LNCaP clone FGC (cell line): ENCODE measurements at regions not wholly inside any gene's neighbourhood (a gene's known extent, or its start where the extent isn't known, plus 50 kb on each side); places are given as distances from the start of the nearest gene placed in this dataset.
"Not testable (repeated sequence)": the region's sequence is repeated elsewhere in the genome, so short reads cannot be mapped to it uniquely, and the experiment has no call there.

Experiments
- DNase-seq: peaks from one replicate; pipeline ENCODE4 v3.0.0-alpha.2; 2011; ENCODE audit warnings: low read depth
- H3K4me3 ChIP-seq: 2 replicates; pipeline ENCODE4 v1.5.1; 2011; ENCODE audit warnings: mild to moderate bottlenecking, low read depth, low read length, control low read depth
- TF ChIP-seq, protein P1 (sequence below): IDR thresholded peaks from 2 replicates; pipeline ENCODE4 v1.5.1; 2012; ENCODE audit warnings: mild to moderate bottlenecking; ENCODE audit not compliant: control insufficient read depth, insufficient read depth; ENCODE audit errors: extremely low read depth

- no peak overlapping the region for H3K4me3 ChIP-seq
- DNase-seq: no peak
- TF ChIP-seq, protein P1, sequence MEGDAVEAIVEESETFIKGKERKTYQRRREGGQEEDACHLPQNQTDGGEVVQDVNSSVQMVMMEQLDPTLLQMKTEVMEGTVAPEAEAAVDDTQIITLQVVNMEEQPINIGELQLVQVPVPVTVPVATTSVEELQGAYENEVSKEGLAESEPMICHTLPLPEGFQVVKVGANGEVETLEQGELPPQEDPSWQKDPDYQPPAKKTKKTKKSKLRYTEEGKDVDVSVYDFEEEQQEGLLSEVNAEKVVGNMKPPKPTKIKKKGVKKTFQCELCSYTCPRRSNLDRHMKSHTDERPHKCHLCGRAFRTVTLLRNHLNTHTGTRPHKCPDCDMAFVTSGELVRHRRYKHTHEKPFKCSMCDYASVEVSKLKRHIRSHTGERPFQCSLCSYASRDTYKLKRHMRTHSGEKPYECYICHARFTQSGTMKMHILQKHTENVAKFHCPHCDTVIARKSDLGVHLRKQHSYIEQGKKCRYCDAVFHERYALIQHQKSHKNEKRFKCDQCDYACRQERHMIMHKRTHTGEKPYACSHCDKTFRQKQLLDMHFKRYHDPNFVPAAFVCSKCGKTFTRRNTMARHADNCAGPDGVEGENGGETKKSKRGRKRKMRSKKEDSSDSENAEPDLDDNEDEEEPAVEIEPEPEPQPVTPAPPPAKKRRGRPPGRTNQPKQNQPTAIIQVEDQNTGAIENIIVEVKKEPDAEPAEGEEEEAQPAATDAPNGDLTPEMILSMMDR: no peak
These were observed 117.8 kb upstream of the ENPP6 start for GRCh38 chr4:184335520-184335919.

DNA sequence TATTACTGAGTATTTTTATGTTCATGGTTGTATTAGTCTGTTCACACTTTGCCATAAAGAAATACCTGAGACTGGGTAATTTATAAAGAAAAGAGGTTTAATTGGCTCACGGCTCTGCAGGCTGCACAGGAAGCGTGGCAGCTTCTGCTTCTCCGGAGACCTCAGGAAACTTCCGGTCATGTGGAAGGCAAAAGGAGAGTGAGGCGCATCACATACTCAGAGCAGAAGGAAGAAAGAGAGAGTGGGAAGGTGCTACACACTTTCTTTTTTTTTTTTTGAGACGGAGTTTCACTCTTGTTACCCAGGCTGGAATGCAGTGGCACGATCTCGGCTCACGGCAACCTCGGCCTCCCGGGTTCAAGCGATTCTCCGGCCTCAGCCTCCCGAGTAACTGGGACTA, 115.8 kb upstream of the ENPP6 start:
- not testable (repeated sequence) for DNase-seq, H3K4me3 ChIP-seq

- no peak overlapping the region for H3K4me3 ChIP-seq
- peak; percentile 89 for DNase-seq
- TF ChIP-seq, protein P1: no peak
These were observed 113.8 kb upstream of the ENPP6 start for GRCh38 chr4:184331268-184331995.

DNA sequence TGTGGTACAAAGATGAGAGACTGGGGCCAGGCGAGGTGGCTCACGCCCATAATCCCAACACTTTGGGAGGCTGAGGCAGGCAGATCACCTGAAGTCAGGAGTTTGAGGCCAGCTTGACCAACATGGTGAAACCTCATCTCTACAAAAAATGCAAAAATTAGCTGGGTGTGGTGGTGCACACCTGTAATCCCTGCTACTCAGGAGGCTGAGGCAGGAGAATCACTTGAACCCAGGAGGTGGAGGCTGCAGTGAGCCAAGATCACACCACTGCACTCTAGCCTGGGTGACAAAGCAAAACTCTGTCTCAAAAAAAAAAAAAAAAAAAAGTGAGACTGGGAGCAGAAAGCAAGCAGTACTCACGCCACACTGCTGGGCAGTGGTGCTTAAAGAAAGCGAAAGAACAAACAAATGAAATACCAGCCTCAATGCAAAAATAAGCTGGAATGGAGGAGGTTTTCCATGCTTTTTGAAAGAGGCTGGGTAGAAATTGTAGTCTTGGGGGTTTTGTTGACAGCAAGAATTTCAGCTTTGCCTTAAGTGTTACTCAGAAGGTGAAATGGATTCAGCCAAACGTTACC, 112.9 kb upstream of the ENPP6 start:
- not testable (repeated sequence) for H3K4me3 ChIP-seq, DNase-seq

GRCh38 chr4:184329659-184330400, 112.2 kb upstream of the ENPP6 start:
- TF ChIP-seq, protein P1: no peak
- H3K4me3 ChIP-seq: no peak overlapping the region
- no peak for DNase-seq

- TF ChIP-seq, protein P1: no peak
- H3K4me3 ChIP-seq: no peak overlapping the region
- DNase-seq: no peak
These were observed 111.6 kb upstream of the ENPP6 start for GRCh38 chr4:184329235-184329634.

GRCh38 chr4:184328022-184328736, 110.5 kb upstream of the ENPP6 start:
- TF ChIP-seq, protein P1: no peak
- no peak for DNase-seq
- H3K4me3 ChIP-seq: no peak overlapping the region
